HG02642 (cell line): ENCODE measurements at regions not wholly inside any gene's neighbourhood (a gene's known extent, or its start where the extent isn't known, plus 50 kb on each side); places are given as distances from the start of the nearest gene placed in this dataset.

Source experiments
- ATAC-seq: cut with Tn5 transposase; IDR thresholded peaks from one replicate; pipeline ENCODE4 v1.9.1; 2021; ENCODE audit warnings: mild to moderate bottlenecking; ENCODE audit not compliant: unreplicated experiment, poor library complexity

GRCh38 chr13:97715763-97716162 is 237.7 kb upstream of the IPO5 start:
- ATAC-seq: no peak

DNA sequence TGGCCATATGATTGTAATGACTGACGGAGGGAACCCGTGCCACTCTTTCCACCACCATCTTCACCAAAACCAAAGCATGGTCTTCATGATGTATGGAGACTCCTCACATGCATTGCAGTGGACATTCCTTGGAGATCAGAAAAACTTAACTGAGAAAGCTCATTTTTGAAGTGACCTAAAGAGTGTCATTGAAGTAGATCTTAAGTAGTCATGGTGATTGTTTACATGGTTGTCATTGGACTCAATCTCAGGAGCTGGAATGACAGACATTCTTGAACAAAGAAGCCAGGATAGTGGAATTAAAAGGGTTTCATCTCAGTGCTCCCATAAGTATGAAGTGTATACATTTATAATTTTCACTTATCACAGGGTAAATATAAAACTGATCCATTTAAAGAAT is 236.7 kb upstream of the IPO5 start:
- ATAC-seq: no peak

- no peak for ATAC-seq
Observed at GRCh38 chr13:97719736-97720135, 233.7 kb upstream of the IPO5 start.

DNA sequence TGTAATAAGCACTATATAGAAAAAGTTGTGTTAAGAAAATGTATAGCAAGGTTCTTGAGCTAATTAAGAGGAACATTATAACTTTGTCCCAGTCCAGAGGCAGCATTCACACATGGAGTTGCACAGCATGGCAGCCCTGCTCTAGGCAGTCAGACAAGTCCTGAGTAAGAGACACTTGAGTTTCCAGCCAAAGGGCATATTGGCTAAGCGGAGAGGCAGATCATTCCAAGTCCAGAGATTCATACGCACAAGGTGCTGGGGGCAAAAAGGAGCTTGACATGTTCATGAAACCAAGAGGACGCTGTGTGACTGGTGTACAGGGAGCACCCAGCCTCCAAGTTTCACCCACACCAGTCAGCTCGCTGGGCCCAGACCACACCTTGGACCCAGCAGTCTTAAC is 232.6 kb upstream of the IPO5 start:
- no peak for ATAC-seq

- no peak for ATAC-seq
Observed at GRCh38 chr13:97723655-97724054, 229.8 kb upstream of the IPO5 start.

GRCh38 chr13:97724450-97724849 is 229.0 kb upstream of the IPO5 start:
- ATAC-seq: no peak

GRCh38 chr13:97726664-97727280 is 226.7 kb upstream of the IPO5 start:
- no peak for ATAC-seq

DNA sequence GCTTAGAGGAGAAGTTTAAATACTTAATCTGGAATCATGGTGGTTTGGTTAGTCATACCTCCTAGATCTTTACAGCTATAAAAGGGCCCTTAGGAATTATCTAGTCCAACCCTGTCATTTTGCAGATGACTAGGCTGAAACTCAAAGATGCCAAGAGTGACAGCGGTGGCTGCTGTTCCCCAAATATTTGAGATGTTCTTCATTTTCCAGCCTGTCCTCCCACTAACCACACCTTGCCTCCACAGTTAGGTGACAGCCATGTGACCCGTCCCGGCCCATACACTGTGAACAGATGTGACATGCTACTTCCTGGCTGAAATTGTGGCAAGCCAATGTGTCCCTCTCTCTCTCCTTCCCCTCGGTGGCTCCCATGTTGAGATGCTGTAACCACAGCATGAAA is 225.5 kb upstream of the IPO5 start:
- ATAC-seq: no peak

DNA sequence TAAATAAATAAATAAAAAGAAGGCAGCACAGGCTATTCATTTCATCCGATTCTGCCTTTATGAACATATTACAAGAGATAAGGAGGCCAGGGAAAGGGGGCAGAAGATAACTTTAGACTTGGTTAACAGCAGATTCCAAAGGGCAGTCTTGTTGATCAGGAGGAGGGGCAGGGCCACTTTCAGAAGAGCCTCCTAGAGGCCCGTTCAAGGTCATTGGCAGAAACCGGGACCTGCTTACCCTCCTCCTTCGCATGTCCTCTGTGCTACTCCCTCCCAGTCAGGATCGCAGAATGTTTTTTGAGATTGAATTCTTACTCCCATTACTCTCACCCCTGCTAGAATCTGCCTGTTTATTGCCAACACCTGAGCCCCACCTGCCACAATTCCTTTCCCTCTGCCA is 217.0 kb upstream of the IPO5 start:
- no peak for ATAC-seq

- no peak for ATAC-seq
Observed at GRCh38 chr13:97742084-97742483, 211.4 kb upstream of the IPO5 start.

- ATAC-seq: no peak
Observed at GRCh38 chr13:97743938-97744337, 209.5 kb upstream of the IPO5 start.

GRCh38 chr13:97746649-97747048 is 206.8 kb upstream of the IPO5 start:
- ATAC-seq: no peak

- ATAC-seq: no peak
Observed at GRCh38 chr13:97749174-97749573, 204.3 kb upstream of the IPO5 start.

- no peak for ATAC-seq
Observed at GRCh38 chr13:97751477-97751876, 202.0 kb upstream of the IPO5 start.

- ATAC-seq: no peak
Observed at GRCh38 chr13:97752961-97753668, 200.4 kb upstream of the IPO5 start.

DNA sequence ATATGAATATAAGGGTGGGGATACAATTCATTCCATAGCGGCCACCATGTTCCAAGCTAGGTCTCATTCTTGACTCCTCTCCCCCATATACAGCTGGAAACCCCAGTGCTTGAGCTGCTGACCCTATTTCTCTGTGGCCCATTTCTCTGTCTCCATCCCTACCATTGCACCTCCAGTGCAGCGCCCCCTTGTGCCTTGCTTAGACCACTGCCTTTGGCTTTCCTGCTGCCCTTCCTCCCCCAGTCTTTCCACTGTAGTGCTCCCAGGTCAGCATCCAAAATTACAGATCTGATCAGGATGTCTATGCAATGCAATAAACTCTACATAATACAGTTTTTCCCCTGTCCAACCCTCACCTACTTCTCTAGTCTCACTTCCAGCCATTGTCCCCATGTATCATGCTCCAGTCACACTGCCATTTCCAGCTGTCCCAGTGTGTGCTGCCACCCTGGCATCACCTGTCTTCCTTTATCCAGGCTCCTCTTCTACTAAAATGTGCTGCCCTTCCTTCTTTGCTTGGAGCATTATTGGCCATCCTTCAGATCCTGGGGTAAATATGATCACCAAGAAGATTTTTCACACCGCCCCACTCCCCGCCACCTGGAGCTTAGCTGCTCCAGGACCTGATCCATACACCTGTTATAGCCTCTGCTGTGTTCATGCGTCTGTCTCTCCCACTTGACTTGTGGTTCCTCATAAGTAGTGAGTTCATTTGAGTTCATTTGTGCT is 199.4 kb upstream of the IPO5 start:
- no peak for ATAC-seq

DNA sequence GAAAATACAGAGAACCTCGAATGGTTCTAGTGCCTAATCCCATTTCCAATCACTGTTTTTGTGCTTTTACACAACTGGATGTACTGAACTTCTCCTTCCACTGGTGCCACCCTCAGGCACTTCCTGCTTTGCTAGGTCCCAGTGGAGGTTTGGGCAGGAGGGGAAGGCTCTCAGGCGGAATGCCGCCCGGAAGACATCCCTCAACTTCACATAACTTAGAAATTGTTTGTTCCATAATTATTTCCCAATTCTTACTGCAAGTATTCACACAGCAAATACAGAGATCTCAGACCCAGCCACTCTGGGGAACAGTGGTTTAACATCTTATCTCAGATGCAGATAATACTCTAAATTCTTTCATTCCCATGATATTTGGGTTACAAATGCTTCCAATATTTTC is 195.7 kb upstream of the IPO5 start:
- ATAC-seq: no peak

DNA sequence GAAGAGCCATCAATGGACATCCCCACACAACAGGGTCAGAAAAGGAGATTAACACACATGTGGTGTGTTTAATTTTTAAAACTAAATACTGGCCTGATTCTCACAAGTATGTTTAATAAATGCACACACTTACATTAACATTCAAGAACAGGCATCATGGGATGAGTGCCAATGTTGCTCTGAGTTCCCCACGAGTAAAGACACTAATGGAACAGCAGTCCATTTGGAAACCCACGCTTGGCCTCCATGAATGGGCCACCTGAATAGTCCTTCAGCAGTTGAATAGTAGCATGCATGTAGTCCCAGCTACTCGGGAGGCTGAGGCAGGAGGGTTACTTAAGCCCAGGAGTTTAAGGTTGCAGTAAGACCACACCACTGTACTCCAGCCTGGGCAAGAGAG is 195.2 kb upstream of the IPO5 start:
- no peak for ATAC-seq

DNA sequence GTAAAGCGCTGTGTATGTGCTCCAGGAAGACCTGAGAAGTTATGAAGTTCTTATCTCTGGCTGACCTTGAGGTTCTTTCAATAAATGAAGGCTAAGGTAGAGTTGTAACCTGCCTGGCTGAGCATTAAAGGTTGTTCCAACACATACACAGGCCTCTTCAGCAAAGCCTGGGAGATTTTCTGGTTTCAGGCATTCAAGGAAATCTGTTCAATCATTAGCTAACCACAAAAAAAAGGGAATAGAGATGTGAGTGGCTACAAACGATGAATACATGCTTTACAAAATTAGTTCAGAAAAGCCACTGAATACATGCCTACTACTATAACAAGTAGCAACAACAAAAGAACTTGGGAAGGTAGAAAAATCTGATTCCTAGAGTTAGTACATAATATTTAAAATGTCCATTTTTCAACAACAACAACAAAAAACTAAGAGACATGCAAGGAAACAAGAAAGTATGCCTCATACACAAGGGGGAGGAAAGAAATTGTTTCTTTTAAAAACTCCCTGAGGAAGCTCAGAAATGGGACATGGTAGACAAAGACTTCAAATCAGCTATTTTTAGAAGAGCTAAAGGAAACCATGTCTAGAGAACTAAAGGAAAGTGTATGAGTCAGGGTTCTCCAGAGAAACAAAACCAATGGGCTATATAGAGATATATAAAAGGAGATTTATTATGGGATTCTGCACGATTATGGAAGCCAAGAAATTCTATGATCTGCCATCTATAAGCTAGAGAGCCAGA is 191.5 kb upstream of the IPO5 start:
- no peak for ATAC-seq

DNA sequence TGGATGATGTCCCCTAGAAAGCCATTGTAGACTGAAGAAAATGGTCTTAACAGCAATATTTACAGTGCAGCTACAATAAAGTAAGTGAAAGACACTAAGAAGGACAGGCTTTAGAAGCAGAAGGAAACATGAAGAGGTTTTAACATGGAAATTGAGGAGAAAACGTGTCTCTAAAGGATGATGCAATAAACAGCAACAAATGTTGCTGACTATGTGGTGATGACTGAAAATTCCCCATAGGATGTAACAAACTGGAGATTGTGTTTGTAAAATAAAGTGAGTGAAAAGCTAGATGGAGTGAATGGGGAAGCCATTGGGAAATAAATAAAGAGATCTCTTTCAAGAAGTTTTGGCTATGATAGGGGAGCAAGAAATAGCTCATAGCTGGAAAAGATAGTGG is 186.7 kb upstream of the IPO5 start:
- no peak for ATAC-seq

GRCh38 chr13:97768134-97768533 is 185.3 kb upstream of the IPO5 start:
- ATAC-seq: no peak
